ENCODE measurements at regions not wholly inside any gene's neighbourhood (a gene's known extent, or its start where the extent isn't known, plus 50 kb on each side); places are given as distances from the start of the nearest gene placed in this dataset.

GRCh38 chr14:22508662-22509035 is 80.4 kb downstream of the DAD1 start:
- H3K36me3 ChIP-seq: no peaks in the 10 kb centered on the region
- no peak for DNase-seq (ENCODE audit: low read depth in 1 of 2, low spot score in 1 of 2)
- H3K27ac ChIP-seq: no peak overlapping the region
- no peak for TF ChIP-seq CTCF (IDR thresholded peaks at IDR 0.05; ENCODE audit: low read depth, low read length)
- H3K27me3 ChIP-seq: no peaks in the 10 kb centered on the region
- no peak overlapping the region for H3K4me3 ChIP-seq
- H3K9me3 ChIP-seq (ENCODE audit: low read depth): no peaks in the 10 kb centered on the region
- peaks cover 21% of the 10 kb centered on the region for H3K4me1 ChIP-seq (ENCODE audit: low read depth)

GRCh38 chr14:22508150-22508457 is 80.9 kb downstream of the DAD1 start:
- no peak for TF ChIP-seq CTCF (IDR thresholded peaks at IDR 0.05; ENCODE audit: low read depth, low read length)
- no peaks in the 10 kb centered on the region for H3K36me3 ChIP-seq
- DNase-seq (ENCODE audit: low read depth in 1 of 2, low spot score in 1 of 2): no peak

GRCh38 chr14:22506778-22507351 is 82.2 kb downstream of the DAD1 start:
- Histone ChIP-seq H3K9me3 (ENCODE audit: low read depth) (no peaks in the 10 kb centered on the region), H3K4me1 (ENCODE audit: low read depth) (peaks cover 21% of the 10 kb centered on the region), H3K36me3 (no peaks in the 10 kb centered on the region), H3K27me3 (no peaks in the 10 kb centered on the region), H3K4me3 (no peak overlapping the region), H3K27ac (no peak overlapping the region)
- no peak for TF ChIP-seq CTCF (IDR thresholded peaks at IDR 0.05; ENCODE audit: low read depth, low read length)
- DNase-seq (ENCODE audit: low read depth in 1 of 2, low spot score in 1 of 2): no peak

More at GRCh38 chr14:22508150-22508457, 80.9 kb downstream of the DAD1 start:
- no peaks in the 10 kb centered on the region for H3K9me3 ChIP-seq (ENCODE audit: low read depth)
- H3K27me3 ChIP-seq: no peaks in the 10 kb centered on the region
- H3K4me3 ChIP-seq: no peak overlapping the region
- peaks cover 21% of the 10 kb centered on the region for H3K4me1 ChIP-seq (ENCODE audit: low read depth)
- no peak overlapping the region for H3K27ac ChIP-seq

- Histone ChIP-seq H3K4me1 (ENCODE audit: low read depth) (peaks cover 21% of the 10 kb centered on the region), H3K9me3 (ENCODE audit: low read depth) (no peaks in the 10 kb centered on the region), H3K4me3 (no peak overlapping the region), H3K36me3 (no peaks in the 10 kb centered on the region), H3K27me3 (peaks cover under 1% of the 10 kb centered on the region), H3K27ac (no peak overlapping the region)
- no peak for DNase-seq (ENCODE audit: low read depth in 1 of 2, low spot score in 1 of 2)
- TF ChIP-seq CTCF (IDR thresholded peaks at IDR 0.05; ENCODE audit: low read depth, low read length): no peak
These were observed 82.7 kb downstream of the DAD1 start for GRCh38 chr14:22506378-22506710.

GRCh38 chr14:22505697-22506377 is 83.2 kb downstream of the DAD1 start:
- no peak overlapping the region for H3K27ac ChIP-seq
- H3K9me3 ChIP-seq (ENCODE audit: low read depth): no peaks in the 10 kb centered on the region
- DNase-seq (ENCODE audit: low read depth in 1 of 2, low spot score in 1 of 2): no peak
- H3K27me3 ChIP-seq: peaks cover 6% of the 10 kb centered on the region
- peaks cover 16% of the 10 kb centered on the region for H3K4me1 ChIP-seq (ENCODE audit: low read depth)
- TF ChIP-seq CTCF (IDR thresholded peaks at IDR 0.05; ENCODE audit: low read depth, low read length): no peak
- no peak overlapping the region for H3K4me3 ChIP-seq
- no peaks in the 10 kb centered on the region for H3K36me3 ChIP-seq
